ENCODE measurements at regions not wholly inside any gene's neighbourhood (a gene's known extent, or its start where the extent isn't known, plus 50 kb on each side); places are given as distances from the start of the nearest gene placed in this dataset.

DNA sequence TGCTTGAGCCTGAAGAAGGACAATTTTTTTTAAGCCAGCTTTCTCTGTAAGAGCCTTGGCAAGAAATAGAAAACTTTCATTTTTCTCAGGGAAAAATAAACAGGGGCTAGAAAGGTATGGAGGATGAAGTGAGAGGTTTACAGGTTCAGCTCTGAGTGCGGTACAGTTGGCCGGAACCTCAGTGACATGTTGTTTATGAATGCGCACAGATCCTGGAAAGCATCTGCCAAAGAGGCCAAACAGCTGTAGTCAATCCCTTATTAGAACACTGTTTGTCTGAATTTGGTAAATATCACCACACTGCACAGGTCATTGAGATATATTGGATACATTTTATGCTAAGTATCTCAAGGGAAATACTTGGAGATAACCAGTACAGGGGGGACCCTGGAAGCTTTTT lies 561.8 kb upstream of the MDFIC2 start:
- TF ChIP-seq, protein P1, sequence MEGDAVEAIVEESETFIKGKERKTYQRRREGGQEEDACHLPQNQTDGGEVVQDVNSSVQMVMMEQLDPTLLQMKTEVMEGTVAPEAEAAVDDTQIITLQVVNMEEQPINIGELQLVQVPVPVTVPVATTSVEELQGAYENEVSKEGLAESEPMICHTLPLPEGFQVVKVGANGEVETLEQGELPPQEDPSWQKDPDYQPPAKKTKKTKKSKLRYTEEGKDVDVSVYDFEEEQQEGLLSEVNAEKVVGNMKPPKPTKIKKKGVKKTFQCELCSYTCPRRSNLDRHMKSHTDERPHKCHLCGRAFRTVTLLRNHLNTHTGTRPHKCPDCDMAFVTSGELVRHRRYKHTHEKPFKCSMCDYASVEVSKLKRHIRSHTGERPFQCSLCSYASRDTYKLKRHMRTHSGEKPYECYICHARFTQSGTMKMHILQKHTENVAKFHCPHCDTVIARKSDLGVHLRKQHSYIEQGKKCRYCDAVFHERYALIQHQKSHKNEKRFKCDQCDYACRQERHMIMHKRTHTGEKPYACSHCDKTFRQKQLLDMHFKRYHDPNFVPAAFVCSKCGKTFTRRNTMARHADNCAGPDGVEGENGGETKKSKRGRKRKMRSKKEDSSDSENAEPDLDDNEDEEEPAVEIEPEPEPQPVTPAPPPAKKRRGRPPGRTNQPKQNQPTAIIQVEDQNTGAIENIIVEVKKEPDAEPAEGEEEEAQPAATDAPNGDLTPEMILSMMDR (IDR thresholded peaks at IDR 0.05; ENCODE audit: low read depth, low read length) = no peak
- no peak overlapping the region for H3K4me3 ChIP-seq (ENCODE audit: low read depth, low read length)

DNA sequence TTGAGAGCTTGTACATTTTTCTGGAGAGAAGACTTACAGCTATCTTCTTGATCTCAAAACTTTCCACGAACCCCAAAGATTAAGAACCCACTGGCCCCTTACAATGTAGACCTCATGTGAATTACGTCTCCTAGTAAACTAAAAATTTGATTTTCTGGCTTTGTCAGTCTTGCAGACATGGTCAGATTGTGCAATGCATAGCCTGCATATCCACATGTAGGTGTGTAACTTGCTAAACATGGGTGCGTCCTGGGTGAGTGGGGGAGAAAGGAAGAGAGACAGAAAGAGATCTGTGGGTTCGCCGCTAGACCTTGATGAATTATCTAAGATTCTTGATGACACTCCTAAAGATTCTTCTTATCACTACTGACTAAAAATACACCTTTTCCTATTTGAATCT lies 561.2 kb upstream of the MDFIC2 start:
- H3K4me3 ChIP-seq (ENCODE audit: low read depth, low read length) = no peak overlapping the region

GRCh38 chr3:70871909-70872656 lies 559.6 kb upstream of the MDFIC2 start:
- TF ChIP-seq, protein P1 (IDR thresholded peaks at IDR 0.05; ENCODE audit: low read depth, low read length) = no peak
- no peak overlapping the region for H3K4me3 ChIP-seq (ENCODE audit: low read depth, low read length)

More for the DNA sequence above, 561.2 kb upstream of the MDFIC2 start:
- TF ChIP-seq, protein P1 (IDR thresholded peaks at IDR 0.05; ENCODE audit: low read depth, low read length) = no peak

- TF ChIP-seq, protein P1 (IDR thresholded peaks at IDR 0.05; ENCODE audit: low read depth, low read length) = no peak
- H3K4me3 ChIP-seq (ENCODE audit: low read depth, low read length) = no peak overlapping the region
These were observed 558.1 kb upstream of the MDFIC2 start for GRCh38 chr3:70870576-70870975.

GRCh38 chr3:70868561-70868960 lies 556.1 kb upstream of the MDFIC2 start:
- H3K4me3 ChIP-seq (ENCODE audit: low read depth, low read length) = no peak overlapping the region
- TF ChIP-seq, protein P1 (IDR thresholded peaks at IDR 0.05; ENCODE audit: low read depth, low read length) = no peak

- TF ChIP-seq, protein P1 (IDR thresholded peaks at IDR 0.05; ENCODE audit: low read depth, low read length) = no peak
- H3K4me3 ChIP-seq (ENCODE audit: low read depth, low read length) = no peak overlapping the region
These were observed 550.6 kb upstream of the MDFIC2 start for GRCh38 chr3:70863049-70863448.

- TF ChIP-seq, protein P1 (IDR thresholded peaks at IDR 0.05; ENCODE audit: low read depth, low read length) = no peak
- no peak overlapping the region for H3K4me3 ChIP-seq (ENCODE audit: low read depth, low read length)
These were observed 549.4 kb upstream of the MDFIC2 start for GRCh38 chr3:70861855-70862254.

Data from WI38 (cell line).